IMR-90 (cell line): ENCODE measurements at regions not wholly inside any gene's neighbourhood (a gene's known extent, or its start where the extent isn't known, plus 50 kb on each side); places are given as distances from the start of the nearest gene placed in this dataset.

Experiments used
- ATAC-seq: fragments of 200-7000 bp; cut with Tn5 transposase; 2 replicates; pipeline ENCODE4 v1.9.1; 2020; ENCODE audit warnings: low read depth, mild to moderate bottlenecking, moderate library complexity
- BruUV-seq: library from RNA; stranded (reverse); fragments of 400-500 nt; replicated peaks from 2 replicates; lab custom pipeline; 2021; lab: Mats Ljungman, UMichigan
- CTCF ChIA-PET: fragments of 300-600 bp; formaldehyde crosslinking; extraction: SDS; loops from one replicate; lab custom pipeline; 2021; ENCODE audit warnings: antibody characterized with exemption; lab: Yijun Ruan, JAX
- POLR2A ChIA-PET: fragments of 300-600 bp; sonication (Branson Sonifier 250); formaldehyde crosslinking; loops from one replicate; lab custom pipeline; 2022; ENCODE audit warnings: antibody characterized with exemption; ENCODE audit not compliant: unreplicated experiment; lab: Charles Lee
- DNase-seq: peaks from one replicate; pipeline ENCODE4 v3.0.0; 2013
- H2AFZ ChIP-seq: replicated peaks from 2 replicates; pipeline ENCODE3; 2013; ENCODE audit warnings: low read length, mild to moderate bottlenecking; ENCODE audit not compliant: poor library complexity
- H2AK5ac ChIP-seq: 2 replicates; pipeline ENCODE4 v1.6.1; 2013; ENCODE audit warnings: low read depth, low read length, inconsistent platforms
- H2AK9ac ChIP-seq: replicated peaks from 2 replicates; pipeline ENCODE3; 2013; ENCODE audit warnings: mild to moderate bottlenecking, low read depth, low read length, moderate library complexity; ENCODE audit not compliant: poor library complexity
- H2BK120ac ChIP-seq: 2 replicates; pipeline ENCODE4 v1.6.1; 2013; ENCODE audit warnings: low read depth, low read length, inconsistent platforms
- H2BK15ac ChIP-seq: 3 replicates; pipeline ENCODE4 v1.6.1; 2013; ENCODE audit warnings: low read depth, low read length, inconsistent platforms
- H2BK20ac ChIP-seq: 2 replicates; pipeline ENCODE4 v1.6.1; 2013; ENCODE audit warnings: low read depth, mild to moderate bottlenecking, inconsistent platforms, low read length, moderate library complexity
- H2BK5ac ChIP-seq: 2 replicates; pipeline ENCODE4 v1.6.1; 2013; ENCODE audit warnings: mild to moderate bottlenecking, low read depth, low read length, inconsistent platforms; ENCODE audit not compliant: poor library complexity, severe bottlenecking
- H3K14ac ChIP-seq: replicated peaks from 2 replicates; pipeline ENCODE4 v1.6.1; 2013; ENCODE audit warnings: low read depth, low read length, inconsistent platforms
- H3K18ac ChIP-seq: 2 replicates; pipeline ENCODE4 v1.6.1; 2013; ENCODE audit warnings: low read depth, low read length, control low read depth
- H3K23ac ChIP-seq: 2 replicates; pipeline ENCODE4 v1.6.1; 2013; ENCODE audit warnings: low read depth, low read length, inconsistent platforms
- H3K27ac ChIP-seq: 2 replicates; pipeline ENCODE4 v1.5.1; 2013; ENCODE audit warnings: mild to moderate bottlenecking, control low read depth, low read length; ENCODE audit not compliant: insufficient read depth
- H3K27me3 ChIP-seq: 2 replicates; pipeline ENCODE4 v1.6.1; 2013; ENCODE audit warnings: low read length; ENCODE audit not compliant: control insufficient read depth, insufficient read depth
- H3K36me3 ChIP-seq: 2 replicates; pipeline ENCODE4 v1.6.1; 2013; ENCODE audit warnings: low read length, mixed read lengths; ENCODE audit not compliant: control insufficient read depth, insufficient read depth
- H3K4ac ChIP-seq: 2 replicates; pipeline ENCODE4 v1.6.1; 2013; ENCODE audit warnings: low read depth, low read length, inconsistent platforms
- H3K4me1 ChIP-seq: 2 replicates; pipeline ENCODE4 v1.6.1; 2013; ENCODE audit warnings: low read length, mixed read lengths; ENCODE audit not compliant: control insufficient read depth, insufficient read depth
- H3K4me2 ChIP-seq: 2 replicates; pipeline ENCODE4 v1.6.1; 2013; ENCODE audit warnings: low read depth, mild to moderate bottlenecking, control low read depth, low read length, moderate library complexity
- H3K4me3 ChIP-seq: 2 replicates; pipeline ENCODE4 v1.5.1; 2013; ENCODE audit warnings: low read depth, mild to moderate bottlenecking, control low read depth, low read length, moderate library complexity; ENCODE audit not compliant: insufficient read depth
- H3K56ac ChIP-seq: 2 replicates; pipeline ENCODE4 v1.6.1; 2013; ENCODE audit warnings: low read length, inconsistent platforms; ENCODE audit not compliant: insufficient read depth; ENCODE audit errors: extremely low read depth
- H3K79me1 ChIP-seq, 2 experiments: 2 replicates each; pipeline ENCODE4 v1.6.1; 2013; ENCODE audit warnings: low read length in 2 of 2, inconsistent platforms in 1 of 2, low read depth in 1 of 2
- H3K9ac ChIP-seq: 2 replicates; pipeline ENCODE4 v1.6.1; 2013; ENCODE audit warnings: low read depth, low read length, control low read depth
- H3K9me1 ChIP-seq: 2 replicates; pipeline ENCODE4 v1.6.1; 2013; ENCODE audit warnings: low read length, inconsistent platforms; ENCODE audit not compliant: insufficient read depth
- H3K9me3 ChIP-seq: 2 replicates; pipeline ENCODE4 v1.6.1; 2013; ENCODE audit warnings: low read length; ENCODE audit not compliant: control insufficient read depth, insufficient read depth
- H4K20me1 ChIP-seq: 2 replicates; pipeline ENCODE4 v1.6.1; 2013; ENCODE audit warnings: low read length, inconsistent platforms; ENCODE audit not compliant: insufficient read depth
- H4K5ac ChIP-seq: 2 replicates; pipeline ENCODE4 v1.6.1; 2013; ENCODE audit warnings: mild to moderate bottlenecking, low read depth, low read length, control low read depth
- H4K8ac ChIP-seq, 2 experiments: 2 replicates each; pipeline ENCODE4 v1.6.1; 2013; ENCODE audit warnings: low read depth in 2 of 2, low read length in 2 of 2, control low read depth in 1 of 2, inconsistent platforms in 1 of 2
- H4K91ac ChIP-seq: 2 replicates; pipeline ENCODE4 v1.6.1; 2013; ENCODE audit warnings: low read depth, low read length, inconsistent platforms; ENCODE audit not compliant: insufficient read depth
- BHLHE40 ChIP-seq: fragments of 150-350 bp; IDR thresholded peaks from 2 replicates; pipeline ENCODE4 v1.6.1; 2016; ENCODE audit warnings: mild to moderate bottlenecking, low read depth, low read length
- CEBPB ChIP-seq: IDR thresholded peaks from 2 replicates; pipeline ENCODE4 v1.6.1; 2012; ENCODE audit warnings: low read depth, low read length, improper control_type of control experiment
- CHD1 ChIP-seq: IDR thresholded peaks from 2 replicates; pipeline ENCODE4 v1.6.1; 2012; ENCODE audit warnings: low read depth, low read length, improper control_type of control experiment
- FOS ChIP-seq: fragments of 150-350 bp; IDR thresholded peaks from 2 replicates; pipeline ENCODE4 v1.6.1; 2016; ENCODE audit warnings: low read depth, low read length
- MAFK ChIP-seq: IDR thresholded peaks from 2 replicates; pipeline ENCODE4 v1.6.1; 2012; ENCODE audit warnings: low read depth, low read length, improper control_type of control experiment
- MAZ ChIP-seq: IDR thresholded peaks from 2 replicates; pipeline ENCODE4 v1.6.1; 2012; ENCODE audit warnings: low read depth, mild to moderate bottlenecking, low read length, improper control_type of control experiment, moderate library complexity, borderline replicate concordance
- MXI1 ChIP-seq: IDR thresholded peaks from 2 replicates; pipeline ENCODE4 v1.6.1; 2012; ENCODE audit warnings: low read depth, mild to moderate bottlenecking, low read length, moderate library complexity, borderline replicate concordance
- NFE2L2 ChIP-seq: fragments of 150-350 bp; IDR thresholded peaks from 2 replicates; pipeline ENCODE4 v1.6.1; 2016; ENCODE audit warnings: low read depth, mild to moderate bottlenecking, low read length
- POLR2A ChIP-seq: IDR thresholded peaks from 2 replicates; pipeline ENCODE4 v1.6.1; 2012; ENCODE audit warnings: mild to moderate bottlenecking, low read depth, low read length
- RAD21 ChIP-seq: IDR thresholded peaks from 2 replicates; pipeline ENCODE4 v1.6.1; 2012; ENCODE audit warnings: low read length, improper control_type of control experiment
- RCOR1 ChIP-seq: IDR thresholded peaks from 2 replicates; pipeline ENCODE4 v1.6.1; 2012; ENCODE audit warnings: mild to moderate bottlenecking, low read length, improper control_type of control experiment; ENCODE audit not compliant: insufficient replicate concordance
- RFX5 ChIP-seq: IDR thresholded peaks from 2 replicates; pipeline ENCODE4 v1.8.0; 2012; ENCODE audit warnings: low read depth, mild to moderate bottlenecking, low read length, moderate library complexity
- SMC3 ChIP-seq: fragments of 150-350 bp; IDR thresholded peaks from 2 replicates; pipeline ENCODE4 v1.6.1; 2016; ENCODE audit warnings: low read depth, mild to moderate bottlenecking, antibody characterized with exemption, low read length, moderate library complexity
- WGBS, 2 experiments: methylation state at CpG; one replicate each; pipeline versions ENCODE4 v1.1.5 to v1.1.7; 2013; ENCODE audit warnings: missing lambda C conversion rate in 2 of 2; ENCODE audit not compliant: insufficient read length in 1 of 2; ENCODE audit errors: extremely low coverage in 2 of 2; 5-methylcytosine and 5-hydroxymethylcytosine counted together
- dilution Hi-C: fragments of 300-500 bp; cut with HindIII; formaldehyde crosslinking; loops from one replicate; pipeline ENCODE4 v1.14.3; 2018; ENCODE audit warnings: low sequenced_read_pairs; ENCODE audit not compliant: unreplicated experiment
- in situ Hi-C: fragments of 300-500 bp; cut with MboI; formaldehyde crosslinking; loops from 3 replicates; pipeline ENCODE4 v1.14.3; 2019; ENCODE audit warnings: low sequenced_read_pairs, inconsistent platforms, mixed read lengths
- intact Hi-C: fragments of 100-400 bp; cut with micrococcal nuclease; formaldehyde crosslinking; loops from 2 replicates; pipeline ENCODE4 v1.10.0; 2022
- TF ChIP-seq, protein P1 (sequence below): fragments of 150-350 bp; IDR thresholded peaks from 2 replicates; pipeline ENCODE4 v1.6.1; 2017; ENCODE audit warnings: mild to moderate bottlenecking, antibody characterized with exemption, low read length, low read depth
- TF ChIP-seq, protein P2 (sequence below): fragments of 150-350 bp; IDR thresholded peaks from 2 replicates; pipeline ENCODE4 v1.6.1; 2016; ENCODE audit warnings: low read depth, mild to moderate bottlenecking, low read length, moderate library complexity, borderline replicate concordance
- TF ChIP-seq, protein P3 (sequence below): conservative IDR thresholded peaks from 2 replicates; pipeline ENCODE4 v1.5.1; 2012; ENCODE audit warnings: mild to moderate bottlenecking, low read depth, low read length, improper control_type of control experiment

DNA sequence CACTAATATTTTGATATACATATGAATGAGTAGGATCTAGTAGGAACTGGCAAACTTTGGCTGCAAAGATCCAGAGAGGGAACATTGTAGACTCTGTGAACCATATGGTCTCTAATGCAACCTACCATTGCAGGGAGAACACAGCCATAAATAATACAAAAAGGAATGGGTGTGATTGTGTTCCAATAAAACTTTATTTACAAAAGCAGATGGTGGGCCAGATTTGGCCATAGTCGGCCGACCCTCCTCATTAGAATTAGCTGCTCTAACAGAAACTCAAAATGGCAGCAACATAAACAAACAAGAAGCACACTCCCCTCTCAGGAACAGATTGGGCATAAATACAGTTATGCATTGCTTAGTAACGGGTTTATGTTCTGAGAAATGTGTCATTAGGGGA, 198.1 kb upstream of the RBPJ start:
- CTCF ChIA-PET, result no interaction called here

More for the DNA sequence above, 198.1 kb upstream of the RBPJ start:
- Histone ChIP-seq H4K20me1 (no peaks in the 10 kb centered on the region), H2BK15ac (no peak overlapping the region), H2AK9ac (no peak overlapping the region), H3K9me1 (0 out of 2 replicates have a peak, but pooled peaks cover 3% of the 10 kb centered on the region), H3K27ac (no peak overlapping the region), H3K23ac (no peak overlapping the region), H3K36me3 (no peaks in the 10 kb centered on the region), H3K56ac (no peak overlapping the region), H4K8ac (no peak overlapping the region), H3K79me1 (no peaks in the 10 kb centered on the region), H3K4me2 (no peak overlapping the region), H2BK5ac (no peak overlapping the region), H3K18ac (no peak overlapping the region), H3K4ac (no peak overlapping the region), H2BK120ac (no peak overlapping the region), H3K14ac (no peak overlapping the region), H4K5ac (no peak overlapping the region), H2BK20ac (no peak overlapping the region), H3K9ac (no peak overlapping the region), H3K4me3 (no peak overlapping the region), H2AFZ (no peak overlapping the region), H3K9me3 (peaks cover 2% of the 10 kb centered on the region), H4K91ac (no peak overlapping the region), H3K27me3 (peaks cover 8% of the 10 kb centered on the region), H2AK5ac (no peak overlapping the region), H3K4me1 (no peaks in the 10 kb centered on the region)
- in situ Hi-C loops, result no loop called here
- BruUV-seq, result no TSS peak
- dilution Hi-C loops, result no loop called here
- TF ChIP-seq, protein P1, sequence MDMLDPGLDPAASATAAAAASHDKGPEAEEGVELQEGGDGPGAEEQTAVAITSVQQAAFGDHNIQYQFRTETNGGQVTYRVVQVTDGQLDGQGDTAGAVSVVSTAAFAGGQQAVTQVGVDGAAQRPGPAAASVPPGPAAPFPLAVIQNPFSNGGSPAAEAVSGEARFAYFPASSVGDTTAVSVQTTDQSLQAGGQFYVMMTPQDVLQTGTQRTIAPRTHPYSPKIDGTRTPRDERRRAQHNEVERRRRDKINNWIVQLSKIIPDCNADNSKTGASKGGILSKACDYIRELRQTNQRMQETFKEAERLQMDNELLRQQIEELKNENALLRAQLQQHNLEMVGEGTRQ, result no peak
- TF ChIP-seq RFX5 (no peak), CHD1 (no peak), FOS (no peak), BHLHE40 (no peak), NFE2L2 (no peak), MAFK (no peak), RAD21 (no peak), POLR2A (no peak), MAZ (no peak), SMC3 (no peak), MXI1 (no peak), RCOR1 (no peak), CEBPB (no peak)
- TF ChIP-seq, protein P2, sequence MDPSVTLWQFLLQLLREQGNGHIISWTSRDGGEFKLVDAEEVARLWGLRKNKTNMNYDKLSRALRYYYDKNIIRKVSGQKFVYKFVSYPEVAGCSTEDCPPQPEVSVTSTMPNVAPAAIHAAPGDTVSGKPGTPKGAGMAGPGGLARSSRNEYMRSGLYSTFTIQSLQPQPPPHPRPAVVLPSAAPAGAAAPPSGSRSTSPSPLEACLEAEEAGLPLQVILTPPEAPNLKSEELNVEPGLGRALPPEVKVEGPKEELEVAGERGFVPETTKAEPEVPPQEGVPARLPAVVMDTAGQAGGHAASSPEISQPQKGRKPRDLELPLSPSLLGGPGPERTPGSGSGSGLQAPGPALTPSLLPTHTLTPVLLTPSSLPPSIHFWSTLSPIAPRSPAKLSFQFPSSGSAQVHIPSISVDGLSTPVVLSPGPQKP, result no peak
- TF ChIP-seq, protein P3, sequence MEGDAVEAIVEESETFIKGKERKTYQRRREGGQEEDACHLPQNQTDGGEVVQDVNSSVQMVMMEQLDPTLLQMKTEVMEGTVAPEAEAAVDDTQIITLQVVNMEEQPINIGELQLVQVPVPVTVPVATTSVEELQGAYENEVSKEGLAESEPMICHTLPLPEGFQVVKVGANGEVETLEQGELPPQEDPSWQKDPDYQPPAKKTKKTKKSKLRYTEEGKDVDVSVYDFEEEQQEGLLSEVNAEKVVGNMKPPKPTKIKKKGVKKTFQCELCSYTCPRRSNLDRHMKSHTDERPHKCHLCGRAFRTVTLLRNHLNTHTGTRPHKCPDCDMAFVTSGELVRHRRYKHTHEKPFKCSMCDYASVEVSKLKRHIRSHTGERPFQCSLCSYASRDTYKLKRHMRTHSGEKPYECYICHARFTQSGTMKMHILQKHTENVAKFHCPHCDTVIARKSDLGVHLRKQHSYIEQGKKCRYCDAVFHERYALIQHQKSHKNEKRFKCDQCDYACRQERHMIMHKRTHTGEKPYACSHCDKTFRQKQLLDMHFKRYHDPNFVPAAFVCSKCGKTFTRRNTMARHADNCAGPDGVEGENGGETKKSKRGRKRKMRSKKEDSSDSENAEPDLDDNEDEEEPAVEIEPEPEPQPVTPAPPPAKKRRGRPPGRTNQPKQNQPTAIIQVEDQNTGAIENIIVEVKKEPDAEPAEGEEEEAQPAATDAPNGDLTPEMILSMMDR, result no peak
- no CpG with 5 or more reads among the region's 3 CpGs for WGBS, 2 experiments
- no peak for DNase-seq
- ATAC-seq, result no peak
- intact Hi-C loops, result no loop called here
- POLR2A ChIA-PET, result no interaction called here
